GM23248 (cell line): ENCODE measurements at regions not wholly inside any gene's neighbourhood (a gene's known extent, or its start where the extent isn't known, plus 50 kb on each side); places are given as distances from the start of the nearest gene placed in this dataset.

Experiments used
- DNase-seq: peaks from one replicate; pipeline ENCODE4 v3.0.0-alpha.2; 2015
- H2AFZ ChIP-seq: fragments of 200-600 bp; sonication (generic); 2 replicates; pipeline ENCODE4 v1.6.1; 2016; ENCODE audit warnings: antibody characterized with exemption
- H3F3A ChIP-seq: fragments of 200-600 bp; sonication (generic); 2 replicates; pipeline ENCODE4 v1.6.1; 2016; ENCODE audit warnings: mild to moderate bottlenecking, antibody characterized with exemption, mixed run types; ENCODE audit not compliant: insufficient read depth
- H3K27ac ChIP-seq: fragments of 200-600 bp; sonication (generic); 2 replicates; pipeline ENCODE4 v1.5.1; 2016; ENCODE audit warnings: mild to moderate bottlenecking
- H3K27me3 ChIP-seq: fragments of 200-600 bp; sonication (generic); replicated peaks from 2 replicates; pipeline ENCODE4 v1.6.1; 2016; ENCODE audit warnings: mild to moderate bottlenecking; ENCODE audit not compliant: insufficient read depth
- H3K36me3 ChIP-seq: fragments of 200-600 bp; sonication (generic); 2 replicates; pipeline ENCODE4 v1.6.1; 2016; ENCODE audit warnings: low read depth, mild to moderate bottlenecking
- H3K4me1 ChIP-seq: fragments of 200-600 bp; sonication (generic); 2 replicates; pipeline ENCODE4 v1.6.1; 2016; ENCODE audit warnings: mild to moderate bottlenecking; ENCODE audit not compliant: insufficient read depth
- H3K4me2 ChIP-seq: fragments of 200-600 bp; sonication (generic); one replicate; pipeline ENCODE4 v1.6.1; 2016; ENCODE audit warnings: mild to moderate bottlenecking; ENCODE audit not compliant: unreplicated experiment
- H3K4me3 ChIP-seq: fragments of 200-600 bp; sonication (generic); 2 replicates; pipeline ENCODE4 v1.5.1; 2016; ENCODE audit warnings: mild to moderate bottlenecking
- H3K79me2 ChIP-seq: fragments of 200-600 bp; sonication (generic); 2 replicates; pipeline ENCODE4 v1.6.1; 2016; ENCODE audit warnings: mild to moderate bottlenecking; ENCODE audit not compliant: insufficient read depth
- H3K9ac ChIP-seq: fragments of 200-600 bp; sonication (generic); 2 replicates; pipeline ENCODE4 v1.6.1; 2016; ENCODE audit warnings: mild to moderate bottlenecking
- H3K9me2 ChIP-seq: fragments of 200-600 bp; sonication (generic); 2 replicates; pipeline ENCODE4 v1.6.1; 2016; ENCODE audit warnings: mixed run types, mild to moderate bottlenecking, moderate library complexity; ENCODE audit not compliant: insufficient read depth
- H3K9me3 ChIP-seq: fragments of 200-600 bp; sonication (generic); one replicate; pipeline ENCODE4 v1.6.1; 2017; ENCODE audit warnings: low read depth
- H4K20me1 ChIP-seq: fragments of 200-600 bp; sonication (generic); 2 replicates; pipeline ENCODE4 v1.6.0; 2016; ENCODE audit not compliant: insufficient read depth
- EZH2 ChIP-seq: fragments of 200-600 bp; sonication (generic); IDR thresholded peaks from 2 replicates; pipeline ENCODE4 v1.6.1; 2018; ENCODE audit warnings: antibody characterized with exemption, mild to moderate bottlenecking; ENCODE audit not compliant: insufficient read depth, poor library complexity, severe bottlenecking
- EZH2phosphoT487 ChIP-seq: fragments of 200-600 bp; sonication (generic); IDR thresholded peaks from 2 replicates; pipeline ENCODE4 v1.6.1; 2018; ENCODE audit warnings: antibody characterized with exemption, moderate library complexity, mild to moderate bottlenecking, low read depth; ENCODE audit not compliant: insufficient read depth
- WGBS, 2 experiments: methylation state at CpG; one replicate each; pipeline ENCODE4 v1.1.6; 2015 to 2017; ENCODE audit warnings: low lambda C conversion rate in 2 of 2, low coverage in 1 of 2; ENCODE audit errors: missing lambda C conversion rate in 2 of 2; 5-methylcytosine and 5-hydroxymethylcytosine counted together
- in situ Hi-C: fragments of 300-500 bp; cut with MboI; formaldehyde crosslinking; loops from 2 replicates; pipeline ENCODE4 v1.15.0; 2020

DNA sequence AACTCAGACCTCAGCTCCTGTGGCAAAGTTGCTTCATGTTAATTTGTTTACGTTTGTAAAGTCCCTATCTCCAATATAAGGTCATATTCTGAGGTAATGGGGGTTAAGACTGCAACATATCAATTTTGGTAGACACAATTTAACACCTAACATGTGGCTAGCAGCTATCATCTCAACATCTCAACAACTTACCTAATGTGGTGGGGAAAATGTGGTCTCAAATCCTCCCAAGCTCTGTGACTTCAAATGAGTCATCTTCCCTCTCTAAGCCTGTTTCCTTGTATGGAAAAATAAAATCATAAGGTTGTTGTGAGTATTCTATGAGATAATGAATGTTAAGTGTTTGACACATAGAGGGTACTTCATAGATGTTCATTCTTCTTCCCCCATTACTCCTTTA is 443.3 kb downstream of the CDK5RAP2 start:
- H3K4me2 ChIP-seq: no peak overlapping the region
- H3K9me2 ChIP-seq: no peaks in the 10 kb centered on the region
- H3K4me1 ChIP-seq: no peaks in the 10 kb centered on the region
- no peaks in the 10 kb centered on the region for H3K79me2 ChIP-seq
- in situ Hi-C loops: no loop called here
- no peak overlapping the region for H2AFZ ChIP-seq
- no peak overlapping the region for H3K27ac ChIP-seq
- H3K9me3 ChIP-seq: no peaks in the 10 kb centered on the region
- DNase-seq: peak; percentile 30
- H3K9ac ChIP-seq: no peak overlapping the region
- 45 to 68% methylated on average over 1 of the region's 1 CpG for WGBS, 2 experiments
- no peaks in the 10 kb centered on the region for H3K36me3 ChIP-seq
- H4K20me1 ChIP-seq: no peaks in the 10 kb centered on the region
- H3F3A ChIP-seq: no peaks in the 10 kb centered on the region
- no peaks in the 10 kb centered on the region for H3K27me3 ChIP-seq
- TF ChIP-seq EZH2 (no peak), EZH2phosphoT487 (no peak)
- no peak overlapping the region for H3K4me3 ChIP-seq

DNA sequence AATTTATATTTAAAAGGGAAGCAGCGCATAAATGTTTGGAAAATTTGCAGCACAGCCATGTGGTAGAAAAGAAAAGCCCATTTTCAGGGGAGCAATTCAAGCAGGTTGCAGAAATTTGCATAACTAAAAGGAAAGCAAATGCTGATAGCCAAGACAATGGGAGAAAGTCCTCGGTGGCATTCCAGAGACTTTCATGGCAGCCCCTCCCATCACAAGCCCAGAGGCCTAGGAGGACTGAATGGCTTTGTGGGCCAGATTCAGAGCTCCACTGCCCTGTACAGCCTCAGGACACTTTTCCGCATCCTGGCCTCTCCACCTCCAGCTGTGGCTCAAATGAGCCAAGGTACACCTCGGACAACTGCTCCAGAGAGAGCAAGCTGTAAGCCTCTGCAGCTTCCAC is 462.9 kb downstream of the CDK5RAP2 start:
- H3K9me2 ChIP-seq: no peaks in the 10 kb centered on the region
- WGBS, 2 experiments: 42 to 63% methylated on average over 4 of the region's 4 CpGs
- no peak overlapping the region for H3K27ac ChIP-seq
- TF ChIP-seq EZH2phosphoT487: no peak
- TF ChIP-seq EZH2: no peak
- H3K9me3 ChIP-seq: no peaks in the 10 kb centered on the region
- no peaks in the 10 kb centered on the region for H4K20me1 ChIP-seq
- no peaks in the 10 kb centered on the region for H3K27me3 ChIP-seq
- no peaks in the 10 kb centered on the region for H3K4me1 ChIP-seq
- H3K79me2 ChIP-seq: no peaks in the 10 kb centered on the region
- no peak overlapping the region for H3K4me2 ChIP-seq
- H3K4me3 ChIP-seq: no peak overlapping the region
- H2AFZ ChIP-seq: no peak overlapping the region
- no peaks in the 10 kb centered on the region for H3F3A ChIP-seq
- H3K36me3 ChIP-seq: no peaks in the 10 kb centered on the region
- no peak for DNase-seq
- in situ Hi-C loops: no loop called here
- H3K9ac ChIP-seq: no peak overlapping the region

DNA sequence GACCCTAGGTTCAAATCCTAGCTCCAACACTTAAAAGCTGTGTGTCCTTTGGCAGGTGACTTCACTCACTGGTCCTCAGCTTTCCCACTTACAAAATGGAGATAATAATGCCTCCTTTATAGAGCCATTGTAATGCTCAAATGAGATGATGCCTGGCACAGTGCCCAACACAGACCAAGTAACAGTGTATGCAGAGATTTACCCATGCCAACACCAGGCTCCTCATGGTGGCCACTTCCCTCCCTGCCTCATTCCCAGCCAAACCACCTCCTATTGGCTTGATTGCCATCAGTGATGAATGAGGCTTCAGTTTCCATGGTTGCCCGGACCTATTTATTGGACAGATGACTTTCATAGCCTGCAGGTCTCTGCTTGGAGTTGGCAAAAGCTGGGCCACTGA is 469.4 kb downstream of the CDK5RAP2 start:
- Histone ChIP-seq H3K9me3 (no peaks in the 10 kb centered on the region), H2AFZ (no peak overlapping the region), H3K9me2 (no peaks in the 10 kb centered on the region), H3K4me3 (no peak overlapping the region), H4K20me1 (no peaks in the 10 kb centered on the region), H3K4me2 (no peak overlapping the region), H3K27me3 (no peaks in the 10 kb centered on the region), H3K27ac (no peak overlapping the region), H3F3A (no peaks in the 10 kb centered on the region), H3K79me2 (no peaks in the 10 kb centered on the region), H3K36me3 (no peaks in the 10 kb centered on the region), H3K4me1 (no peaks in the 10 kb centered on the region), H3K9ac (no peak overlapping the region)
- DNase-seq: no peak
- in situ Hi-C loops: no loop called here
- whole genome bisulfite sequencing, 2 experiments: 23 to 29% methylated on average over 1 of the region's 1 CpG
- TF ChIP-seq EZH2 (no peak), EZH2phosphoT487 (no peak)

DNA sequence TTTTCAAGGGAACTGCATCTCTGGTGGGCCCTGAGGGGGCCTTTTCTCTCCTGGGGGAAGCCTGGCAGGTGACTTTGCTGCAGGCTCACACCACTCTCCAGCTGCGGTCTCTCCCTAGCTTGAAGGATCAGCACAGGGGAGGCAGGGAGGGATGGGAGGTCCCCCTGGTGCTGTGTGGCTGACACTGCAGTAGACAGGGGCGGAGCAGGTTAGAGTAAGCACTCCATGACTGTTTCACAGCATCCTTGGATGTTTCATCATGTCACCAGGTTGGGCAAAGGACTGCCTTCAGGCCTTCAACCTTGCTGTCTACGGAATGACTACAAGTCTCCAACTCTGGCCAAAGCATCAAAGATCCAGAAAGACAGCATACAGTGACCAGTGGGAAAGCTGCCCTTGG is 470.7 kb downstream of the CDK5RAP2 start:
- no peak overlapping the region for H3K4me2 ChIP-seq
- WGBS, 2 experiments: 57 to 63% methylated on average over 3 of the region's 3 CpGs
- H2AFZ ChIP-seq: no peak overlapping the region
- no peaks in the 10 kb centered on the region for H3F3A ChIP-seq
- no peaks in the 10 kb centered on the region for H4K20me1 ChIP-seq
- no peaks in the 10 kb centered on the region for H3K27me3 ChIP-seq
- no peaks in the 10 kb centered on the region for H3K9me3 ChIP-seq
- TF ChIP-seq EZH2 (no peak), EZH2phosphoT487 (no peak)
- no peaks in the 10 kb centered on the region for H3K79me2 ChIP-seq
- H3K36me3 ChIP-seq: no peaks in the 10 kb centered on the region
- H3K4me3 ChIP-seq: no peak overlapping the region
- in situ Hi-C loops: no loop called here
- no peak overlapping the region for H3K9ac ChIP-seq
- peak; percentile 24 for DNase-seq
- H3K27ac ChIP-seq: no peak overlapping the region
- H3K9me2 ChIP-seq: no peaks in the 10 kb centered on the region
- no peaks in the 10 kb centered on the region for H3K4me1 ChIP-seq

DNA sequence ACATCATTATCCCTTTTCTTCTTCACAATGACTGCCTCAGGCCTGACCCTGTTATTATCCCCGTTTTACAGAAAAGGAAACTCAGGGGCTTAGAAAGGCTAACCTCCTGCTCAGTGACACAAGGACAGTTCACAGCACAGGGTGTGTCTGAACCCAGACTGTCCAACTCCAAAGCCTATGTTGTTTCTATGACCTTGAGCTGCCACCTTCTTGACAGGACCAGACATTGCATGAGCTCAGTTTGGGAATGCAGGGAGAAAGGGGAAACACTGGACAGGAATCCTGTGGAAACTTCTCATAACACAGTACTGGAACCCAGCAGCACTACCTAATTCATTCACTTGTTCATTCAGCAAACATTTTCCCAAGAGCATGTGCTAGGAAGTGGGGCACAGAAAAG is 472.8 kb downstream of the CDK5RAP2 start:
- 29 to 33% methylated on average over 1 of the region's 1 CpG for WGBS, 2 experiments
- in situ Hi-C loops: no loop called here
- Histone ChIP-seq H4K20me1 (no peaks in the 10 kb centered on the region), H3K36me3 (no peaks in the 10 kb centered on the region), H3K27me3 (no peaks in the 10 kb centered on the region), H3F3A (no peaks in the 10 kb centered on the region), H3K27ac (no peak overlapping the region), H3K79me2 (no peaks in the 10 kb centered on the region), H3K4me1 (no peaks in the 10 kb centered on the region), H3K4me3 (no peak overlapping the region), H3K9ac (no peak overlapping the region), H3K4me2 (no peak overlapping the region), H2AFZ (no peak overlapping the region), H3K9me2 (no peaks in the 10 kb centered on the region), H3K9me3 (no peaks in the 10 kb centered on the region)
- no peak for DNase-seq
- no peak for TF ChIP-seq EZH2phosphoT487
- no peak for TF ChIP-seq EZH2
